Mesothelial cell of epicardium (in vitro differentiated cells): ENCODE measurements at regions not wholly inside any gene's neighbourhood (a gene's known extent, or its start where the extent isn't known, plus 50 kb on each side); places are given as distances from the start of the nearest gene placed in this dataset.

Source experiments
- DNase-seq, 2 experiments: peaks; one replicate each; pipeline ENCODE4 v3.0.0; 2021; ENCODE audit warnings: low spot score in 2 of 2; ENCODE audit not compliant: unreplicated experiment in 2 of 2
- H3K27ac Mint-ChIP-seq: 2 replicates; pipeline ENCODE4 v1.8.0; 2021; ENCODE audit warnings: mixed read lengths
- H3K27me3 Mint-ChIP-seq: 2 replicates; pipeline ENCODE4 v1.8.0; 2021; ENCODE audit warnings: low read depth, mixed read lengths
- H3K36me3 Mint-ChIP-seq: 2 replicates; pipeline ENCODE4 v1.8.0; 2021; ENCODE audit warnings: mixed read lengths
- H3K4me1 Mint-ChIP-seq: 2 replicates; pipeline ENCODE4 v1.8.0; 2021; ENCODE audit warnings: mixed read lengths
- H3K4me3 Mint-ChIP-seq: 2 replicates; pipeline ENCODE4 v1.8.0; 2021; ENCODE audit warnings: mild to moderate bottlenecking, moderate library complexity, mixed read lengths
- H3K9me3 Mint-ChIP-seq: 2 replicates; pipeline ENCODE4 v1.8.0; 2021; ENCODE audit warnings: mixed read lengths
- TF ChIP-seq, protein P1 (sequence below): fragments of 200-600 bp; sonication (generic); IDR thresholded peaks from one replicate; pipeline ENCODE4 v1.5.0; 2021; ENCODE audit warnings: antibody characterized with exemption; ENCODE audit not compliant: unreplicated experiment

DNA sequence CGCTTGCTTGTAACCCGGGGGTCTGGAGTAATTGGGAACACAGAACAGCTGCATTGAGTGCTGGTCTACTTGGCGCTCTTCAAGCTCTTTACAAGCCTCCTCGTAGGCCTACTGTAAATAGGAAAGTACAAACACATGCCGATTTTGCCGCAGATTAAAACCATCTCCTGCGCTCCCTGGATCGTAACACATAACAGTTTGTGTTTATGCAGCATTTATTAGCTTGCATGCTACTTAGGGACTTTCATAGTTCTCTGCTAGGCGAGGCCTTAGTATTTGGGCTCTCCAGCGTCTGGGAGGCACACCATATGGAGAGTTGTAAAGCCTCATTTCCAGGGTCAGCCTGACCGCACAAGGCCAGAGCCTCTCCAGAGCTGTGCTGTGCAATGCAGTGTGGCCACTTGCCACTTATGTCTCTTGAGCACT is 84.0 kb upstream of the HAAO start:
- DNase-seq, result peak in 1 of 2 experiments; percentile 26
- TF ChIP-seq, protein P1, sequence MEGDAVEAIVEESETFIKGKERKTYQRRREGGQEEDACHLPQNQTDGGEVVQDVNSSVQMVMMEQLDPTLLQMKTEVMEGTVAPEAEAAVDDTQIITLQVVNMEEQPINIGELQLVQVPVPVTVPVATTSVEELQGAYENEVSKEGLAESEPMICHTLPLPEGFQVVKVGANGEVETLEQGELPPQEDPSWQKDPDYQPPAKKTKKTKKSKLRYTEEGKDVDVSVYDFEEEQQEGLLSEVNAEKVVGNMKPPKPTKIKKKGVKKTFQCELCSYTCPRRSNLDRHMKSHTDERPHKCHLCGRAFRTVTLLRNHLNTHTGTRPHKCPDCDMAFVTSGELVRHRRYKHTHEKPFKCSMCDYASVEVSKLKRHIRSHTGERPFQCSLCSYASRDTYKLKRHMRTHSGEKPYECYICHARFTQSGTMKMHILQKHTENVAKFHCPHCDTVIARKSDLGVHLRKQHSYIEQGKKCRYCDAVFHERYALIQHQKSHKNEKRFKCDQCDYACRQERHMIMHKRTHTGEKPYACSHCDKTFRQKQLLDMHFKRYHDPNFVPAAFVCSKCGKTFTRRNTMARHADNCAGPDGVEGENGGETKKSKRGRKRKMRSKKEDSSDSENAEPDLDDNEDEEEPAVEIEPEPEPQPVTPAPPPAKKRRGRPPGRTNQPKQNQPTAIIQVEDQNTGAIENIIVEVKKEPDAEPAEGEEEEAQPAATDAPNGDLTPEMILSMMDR, result no peak
- H3K27me3 Mint-ChIP-seq, result no peaks in the 10 kb centered on the region
- no peak overlapping the region for H3K4me3 Mint-ChIP-seq
- H3K36me3 Mint-ChIP-seq, result no peaks in the 10 kb centered on the region
- H3K9me3 Mint-ChIP-seq, result no peaks in the 10 kb centered on the region
- peaks cover 18% of the 10 kb centered on the region for H3K4me1 Mint-ChIP-seq
- no peak overlapping the region for H3K27ac Mint-ChIP-seq

- no peak overlapping the region for H3K27ac Mint-ChIP-seq
- TF ChIP-seq, protein P1, result no peak
- DNase-seq, result peak in 1 of 2 experiments; percentile 19
- no peak overlapping the region for H3K4me3 Mint-ChIP-seq
- H3K9me3 Mint-ChIP-seq, result no peaks in the 10 kb centered on the region
- H3K4me1 Mint-ChIP-seq, result peaks cover 15% of the 10 kb centered on the region
- no peaks in the 10 kb centered on the region for H3K27me3 Mint-ChIP-seq
- H3K36me3 Mint-ChIP-seq, result no peaks in the 10 kb centered on the region
Measured at GRCh38 chr2:42875880-42876279, 83.5 kb upstream of the HAAO start.

- DNase-seq, result peak in 1 of 2 experiments; percentile 20
- Mint-ChIP-seq H3K4me1 (peaks cover 9% of the 10 kb centered on the region), H3K9me3 (peaks cover under 1% of the 10 kb centered on the region), H3K27me3 (no peaks in the 10 kb centered on the region), H3K27ac (no peak overlapping the region), H3K4me3 (no peak overlapping the region), H3K36me3 (no peaks in the 10 kb centered on the region)
- TF ChIP-seq, protein P1, result no peak
Measured at GRCh38 chr2:42874949-42875801, 82.8 kb upstream of the HAAO start.

DNA sequence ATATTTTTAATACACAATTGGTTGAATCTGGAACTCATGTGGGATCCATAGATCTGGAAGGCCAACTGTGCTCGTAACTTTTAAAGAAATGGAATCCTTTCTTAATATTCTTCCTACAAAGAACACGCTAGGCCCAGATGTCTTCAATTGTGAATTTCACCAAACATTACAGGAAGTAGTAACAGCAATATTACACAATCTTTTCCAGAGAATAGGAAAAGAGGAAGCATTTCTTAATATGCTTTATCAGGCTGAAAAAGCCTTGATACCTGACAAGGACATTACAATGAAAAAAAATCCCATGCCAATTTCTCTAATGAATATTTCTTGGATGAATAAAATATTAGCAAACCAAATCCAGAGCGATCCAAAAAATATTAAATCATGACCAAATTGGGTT is 80.3 kb upstream of the HAAO start:
- TF ChIP-seq, protein P1, result no peak
- DNase-seq, result no peak
- Mint-ChIP-seq H3K9me3 (peaks cover 22% of the 10 kb centered on the region), H3K4me1 (peaks cover 3% of the 10 kb centered on the region), H3K27me3 (no peaks in the 10 kb centered on the region), H3K4me3 (no peak overlapping the region), H3K36me3 (peaks cover 13% of the 10 kb centered on the region), H3K27ac (peak overlapping the region; percentile 36)

GRCh38 chr2:42871372-42871771 is 79.0 kb upstream of the HAAO start:
- H3K4me3 Mint-ChIP-seq, result no peak overlapping the region
- DNase-seq, result no peak
- TF ChIP-seq, protein P1, result no peak
- peaks cover 8% of the 10 kb centered on the region for H3K4me1 Mint-ChIP-seq
- H3K27me3 Mint-ChIP-seq, result no peaks in the 10 kb centered on the region
- peaks cover 14% of the 10 kb centered on the region for H3K36me3 Mint-ChIP-seq
- H3K27ac Mint-ChIP-seq, result no peak overlapping the region
- H3K9me3 Mint-ChIP-seq, result peaks cover 24% of the 10 kb centered on the region
